ENCODE measurements at regions not wholly inside any gene's neighbourhood (a gene's known extent, or its start where the extent isn't known, plus 50 kb on each side); places are given as distances from the start of the nearest gene placed in this dataset.

DNA sequence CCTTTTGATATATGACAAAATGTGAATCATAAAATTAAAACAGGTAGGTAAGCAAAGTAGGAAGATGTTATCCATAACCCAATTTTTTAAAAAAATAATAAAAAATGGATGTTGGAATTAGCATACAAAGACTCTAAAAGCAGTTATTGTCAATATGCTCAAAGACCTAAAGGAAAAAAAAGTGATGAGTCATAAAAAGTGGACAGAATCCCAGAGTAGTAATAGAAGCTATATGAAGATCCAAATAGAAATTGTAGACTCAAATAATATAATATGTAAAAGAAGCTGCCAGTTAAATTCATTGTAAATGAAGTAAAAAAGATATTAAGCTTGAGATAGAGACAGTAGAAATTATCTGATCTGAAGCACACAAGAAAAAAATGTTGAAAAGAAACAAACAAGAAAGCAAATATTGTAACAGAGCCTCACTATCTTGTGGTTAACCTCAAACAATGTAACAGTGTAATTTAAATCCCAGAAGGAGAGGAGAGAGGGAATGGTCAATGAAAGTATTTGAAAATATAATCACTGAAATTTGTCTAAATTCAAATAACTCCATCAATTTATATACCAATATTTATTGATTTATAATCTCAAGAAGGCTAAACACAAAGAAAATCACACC lies 773.4 kb upstream of the RAG2 start:
- Mint-ChIP-seq H3K4me3 (no peak overlapping the region), H3K36me3 (no peaks in the 10 kb centered on the region), H3K27ac (no peak overlapping the region), H3K4me1 (no peaks in the 10 kb centered on the region), H3K27me3 (no peaks in the 10 kb centered on the region), H3K9me3 (peaks cover 7% of the 10 kb centered on the region)
- no peak for ATAC-seq (ENCODE audit: low read depth)
- DNase-seq (ENCODE audit: low spot score in 2 of 2): no peak

DNA sequence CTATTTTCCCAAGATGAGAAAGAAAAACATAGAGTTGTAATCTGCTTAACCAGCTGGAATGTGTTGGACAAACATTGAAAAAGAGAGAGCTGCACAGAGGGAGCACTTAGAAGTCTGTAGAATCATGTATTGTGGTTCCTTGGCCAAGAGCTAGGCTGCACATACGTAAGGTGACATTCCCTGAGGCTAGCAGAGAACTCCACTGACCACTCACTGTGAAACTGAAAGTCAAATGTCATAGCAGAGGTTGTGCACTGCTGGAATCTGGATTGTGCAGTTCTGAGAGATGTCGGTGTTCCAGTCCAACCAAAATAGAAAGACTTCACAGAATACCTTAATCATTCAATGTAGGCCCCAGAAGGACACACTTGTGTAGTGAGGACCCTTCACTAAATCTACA lies 772.8 kb upstream of the RAG2 start:
- H3K27me3 Mint-ChIP-seq: no peaks in the 10 kb centered on the region
- H3K9me3 Mint-ChIP-seq: peaks cover 3% of the 10 kb centered on the region
- H3K27ac Mint-ChIP-seq: no peak overlapping the region
- ATAC-seq (ENCODE audit: low read depth): no peak
- no peaks in the 10 kb centered on the region for H3K4me1 Mint-ChIP-seq
- no peak for DNase-seq (ENCODE audit: low spot score in 2 of 2)
- H3K4me3 Mint-ChIP-seq: no peak overlapping the region
- H3K36me3 Mint-ChIP-seq: no peaks in the 10 kb centered on the region

DNA sequence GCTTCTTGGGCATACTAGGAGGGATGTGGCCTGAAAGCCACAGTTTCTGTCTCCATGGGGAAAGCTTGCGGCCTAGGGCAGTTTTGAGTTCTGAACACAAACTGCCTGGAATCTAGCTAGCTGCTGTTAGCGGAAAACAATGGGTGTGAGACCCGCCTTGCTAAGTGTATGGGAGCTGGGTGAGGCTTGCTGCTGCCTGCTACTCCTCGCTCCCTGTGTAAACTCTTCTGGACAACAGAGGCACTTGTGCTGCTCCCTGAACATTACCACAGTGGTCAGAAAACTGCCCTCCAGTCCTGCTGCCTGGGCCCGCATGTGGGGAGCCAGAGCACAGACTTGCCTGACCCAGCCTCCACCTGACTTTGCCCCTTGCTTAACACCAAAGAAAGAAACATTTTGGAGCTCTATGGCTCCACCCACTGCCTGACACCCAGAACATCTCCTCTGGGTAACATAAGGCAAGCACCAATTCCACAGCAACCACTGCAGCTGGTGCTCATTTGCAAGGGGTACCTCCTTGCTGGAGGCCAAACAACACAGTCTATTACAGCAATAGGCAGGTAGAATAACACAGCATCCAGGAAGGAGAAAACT lies 766.3 kb upstream of the RAG2 start:
- no peak overlapping the region for H3K4me3 Mint-ChIP-seq
- DNase-seq (ENCODE audit: low spot score in 2 of 2): no peak
- H3K27me3 Mint-ChIP-seq: no peaks in the 10 kb centered on the region
- H3K27ac Mint-ChIP-seq: no peak overlapping the region
- no peak for ATAC-seq (ENCODE audit: low read depth)
- H3K36me3 Mint-ChIP-seq: no peaks in the 10 kb centered on the region
- no peaks in the 10 kb centered on the region for H3K4me1 Mint-ChIP-seq
- peaks cover 2% of the 10 kb centered on the region for H3K9me3 Mint-ChIP-seq

GRCh38 chr11:37353192-37353591 lies 755.2 kb upstream of the RAG2 start:
- H3K9me3 Mint-ChIP-seq: no peaks in the 10 kb centered on the region
- DNase-seq (ENCODE audit: low spot score in 2 of 2) (no peak), ATAC-seq (ENCODE audit: low read depth) (no peak)
- H3K27ac Mint-ChIP-seq: no peak overlapping the region
- H3K4me3 Mint-ChIP-seq: no peak overlapping the region
- H3K4me1 Mint-ChIP-seq: no peaks in the 10 kb centered on the region
- no peaks in the 10 kb centered on the region for H3K27me3 Mint-ChIP-seq
- no peaks in the 10 kb centered on the region for H3K36me3 Mint-ChIP-seq

DNA sequence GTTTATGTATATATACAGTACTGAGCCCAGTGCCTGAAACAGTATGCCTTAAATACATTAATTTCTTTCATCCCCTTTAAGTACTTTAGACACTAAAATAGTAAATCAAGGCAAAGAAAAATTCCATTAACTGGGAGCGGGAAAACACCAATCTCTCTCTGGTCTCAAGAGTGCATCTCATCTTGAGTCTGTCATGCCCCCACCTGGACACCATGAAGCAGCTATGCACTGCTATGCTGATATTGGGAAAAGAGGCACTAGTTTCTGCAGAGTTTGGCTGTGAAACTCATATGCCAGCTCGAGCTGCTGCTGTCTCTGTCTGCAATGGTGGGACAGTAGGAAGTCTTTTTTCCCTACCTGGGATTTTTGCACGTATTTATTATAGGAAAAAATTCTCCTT lies 754.4 kb upstream of the RAG2 start:
- Mint-ChIP-seq H3K4me1 (no peaks in the 10 kb centered on the region), H3K27ac (no peak overlapping the region), H3K27me3 (no peaks in the 10 kb centered on the region), H3K9me3 (no peaks in the 10 kb centered on the region), H3K36me3 (no peaks in the 10 kb centered on the region), H3K4me3 (no peak overlapping the region)
- no peak for ATAC-seq (ENCODE audit: low read depth)
- DNase-seq (ENCODE audit: low spot score in 2 of 2): no peak

GRCh38 chr11:37343290-37343689 lies 745.3 kb upstream of the RAG2 start:
- Mint-ChIP-seq H3K4me1 (no peaks in the 10 kb centered on the region), H3K27ac (no peak overlapping the region), H3K9me3 (peaks cover 2% of the 10 kb centered on the region), H3K27me3 (no peaks in the 10 kb centered on the region), H3K4me3 (no peak overlapping the region), H3K36me3 (no peaks in the 10 kb centered on the region)
- ATAC-seq (ENCODE audit: low read depth) (no peak), DNase-seq (ENCODE audit: low spot score in 2 of 2) (no peak)

DNA sequence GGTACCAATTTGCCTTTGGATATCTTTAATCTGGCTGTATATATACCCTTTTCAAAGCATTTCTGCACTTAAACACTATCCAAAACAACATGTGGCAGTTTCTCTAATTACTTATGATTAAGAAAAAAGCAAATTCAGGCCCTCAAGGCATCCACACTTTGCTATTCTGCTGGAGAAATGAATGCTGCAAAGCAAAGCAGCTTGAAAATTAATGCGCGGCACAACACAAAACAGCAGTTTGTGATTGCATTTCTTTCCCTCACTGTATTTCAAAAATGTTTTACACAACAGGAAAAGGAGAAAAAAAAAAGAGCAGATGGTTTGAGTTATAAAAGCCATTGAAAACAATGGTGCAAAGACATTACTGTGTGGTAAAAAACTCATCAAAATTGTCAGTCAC lies 738.4 kb upstream of the RAG2 start:
- H3K36me3 Mint-ChIP-seq: no peaks in the 10 kb centered on the region
- peaks cover 3% of the 10 kb centered on the region for H3K9me3 Mint-ChIP-seq
- no peaks in the 10 kb centered on the region for H3K4me1 Mint-ChIP-seq
- no peak overlapping the region for H3K27ac Mint-ChIP-seq
- H3K4me3 Mint-ChIP-seq: no peak overlapping the region
- no peaks in the 10 kb centered on the region for H3K27me3 Mint-ChIP-seq
- DNase-seq (ENCODE audit: low spot score in 2 of 2) (no peak), ATAC-seq (ENCODE audit: low read depth) (no peak)

- DNase-seq (ENCODE audit: low spot score in 2 of 2) (no peak), ATAC-seq (ENCODE audit: low read depth) (no peak)
- Mint-ChIP-seq H3K27ac (no peak overlapping the region), H3K4me3 (no peak overlapping the region), H3K27me3 (no peaks in the 10 kb centered on the region), H3K9me3 (peaks cover 8% of the 10 kb centered on the region), H3K36me3 (no peaks in the 10 kb centered on the region), H3K4me1 (no peaks in the 10 kb centered on the region)
These were observed 735.3 kb upstream of the RAG2 start for GRCh38 chr11:37333345-37333744.

- H3K27ac Mint-ChIP-seq: no peak overlapping the region
- ATAC-seq (ENCODE audit: low read depth) (no peak), DNase-seq (ENCODE audit: low spot score in 2 of 2) (no peak)
- no peaks in the 10 kb centered on the region for H3K27me3 Mint-ChIP-seq
- peaks cover 14% of the 10 kb centered on the region for H3K9me3 Mint-ChIP-seq
- H3K36me3 Mint-ChIP-seq: no peaks in the 10 kb centered on the region
- no peaks in the 10 kb centered on the region for H3K4me1 Mint-ChIP-seq
- no peak overlapping the region for H3K4me3 Mint-ChIP-seq
These were observed 725.8 kb upstream of the RAG2 start for GRCh38 chr11:37323843-37324242.

- H3K27me3 Mint-ChIP-seq: no peaks in the 10 kb centered on the region
- no peak overlapping the region for H3K27ac Mint-ChIP-seq
- DNase-seq (ENCODE audit: low spot score in 2 of 2) (no peak), ATAC-seq (ENCODE audit: low read depth) (no peak)
- H3K36me3 Mint-ChIP-seq: no peaks in the 10 kb centered on the region
- peaks cover 11% of the 10 kb centered on the region for H3K9me3 Mint-ChIP-seq
- H3K4me1 Mint-ChIP-seq: no peaks in the 10 kb centered on the region
- no peak overlapping the region for H3K4me3 Mint-ChIP-seq
These were observed 724.5 kb upstream of the RAG2 start for GRCh38 chr11:37322333-37323194.

DNA sequence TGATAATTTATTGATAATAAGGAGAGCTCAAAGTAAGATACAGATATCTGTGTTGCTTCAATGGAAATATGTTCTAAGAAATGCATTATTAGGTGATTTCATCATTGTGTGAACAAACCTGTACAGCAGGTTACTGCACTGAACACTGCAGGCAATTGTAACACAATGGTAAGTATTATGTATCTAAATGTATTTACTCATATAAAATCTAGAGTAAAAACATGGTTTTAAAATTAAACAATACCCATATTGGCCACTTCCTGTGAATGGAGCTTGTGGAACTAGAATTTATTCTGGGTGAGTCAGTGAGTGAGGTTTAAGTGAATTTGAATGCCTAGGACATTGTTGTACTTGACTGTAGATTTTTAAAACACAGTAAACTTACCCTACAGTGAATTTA lies 722.9 kb upstream of the RAG2 start:
- Mint-ChIP-seq H3K4me1 (no peaks in the 10 kb centered on the region), H3K27me3 (no peaks in the 10 kb centered on the region), H3K27ac (no peak overlapping the region)

DNA sequence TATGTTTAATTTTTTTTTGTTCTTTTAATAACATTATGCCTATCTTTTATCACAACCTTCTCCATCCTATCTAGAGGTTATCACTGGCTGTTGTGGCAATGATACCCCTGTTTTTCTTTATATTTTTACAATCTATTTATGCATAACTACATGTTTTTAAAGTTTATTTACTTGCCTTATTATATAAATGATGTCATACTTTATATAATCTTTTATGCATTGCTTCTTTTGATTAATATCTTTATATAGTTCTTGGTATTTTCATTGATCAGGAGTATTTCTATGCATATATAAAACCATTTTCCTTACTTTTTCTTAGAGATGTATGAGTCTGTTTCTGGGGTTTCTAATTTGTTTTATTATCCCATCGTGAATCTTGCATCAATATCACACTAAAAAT lies 719.8 kb upstream of the RAG2 start:
- ATAC-seq (ENCODE audit: low read depth): no peak
- no peaks in the 10 kb centered on the region for H3K9me3 Mint-ChIP-seq
- no peaks in the 10 kb centered on the region for H3K36me3 Mint-ChIP-seq
- no peaks in the 10 kb centered on the region for H3K4me1 Mint-ChIP-seq
- no peak for DNase-seq (ENCODE audit: low spot score in 2 of 2)
- H3K4me3 Mint-ChIP-seq: no peak overlapping the region
- H3K27ac Mint-ChIP-seq: no peak overlapping the region
- no peaks in the 10 kb centered on the region for H3K27me3 Mint-ChIP-seq

More for the DNA sequence above, 722.9 kb upstream of the RAG2 start:
- ATAC-seq (ENCODE audit: low read depth): no peak
- Mint-ChIP-seq H3K36me3 (no peaks in the 10 kb centered on the region), H3K9me3 (peaks cover 11% of the 10 kb centered on the region), H3K4me3 (no peak overlapping the region)
- DNase-seq (ENCODE audit: low spot score in 2 of 2): no peak

DNA sequence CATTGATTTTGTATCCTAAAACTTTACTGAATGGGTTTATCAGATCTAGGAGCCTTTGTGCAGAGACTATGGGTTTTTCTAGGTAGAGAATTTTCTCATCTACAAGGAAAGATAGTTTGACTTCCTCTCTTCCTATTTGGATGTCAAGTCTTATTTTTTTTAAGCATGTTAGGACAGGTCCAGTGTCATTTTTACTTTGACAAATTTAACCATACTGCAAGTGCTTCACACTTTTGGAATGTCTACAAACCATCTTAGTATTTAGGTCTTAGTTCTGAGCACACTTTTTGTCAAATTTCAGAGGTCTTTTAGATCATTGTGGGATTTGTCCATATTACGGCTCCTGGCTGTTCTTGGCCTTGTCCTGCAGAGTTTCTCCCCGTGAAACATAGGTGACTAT lies 715.2 kb upstream of the RAG2 start:
- H3K4me1 Mint-ChIP-seq: no peaks in the 10 kb centered on the region
- H3K27ac Mint-ChIP-seq: no peak overlapping the region
- peaks cover 8% of the 10 kb centered on the region for H3K9me3 Mint-ChIP-seq
- H3K36me3 Mint-ChIP-seq: no peaks in the 10 kb centered on the region
- DNase-seq (ENCODE audit: low spot score in 2 of 2) (no peak), ATAC-seq (ENCODE audit: low read depth) (no peak)
- H3K4me3 Mint-ChIP-seq: no peak overlapping the region
- no peaks in the 10 kb centered on the region for H3K27me3 Mint-ChIP-seq

GRCh38 chr11:37306563-37306962 lies 708.5 kb upstream of the RAG2 start:
- H3K27me3 Mint-ChIP-seq: no peaks in the 10 kb centered on the region
- H3K9me3 Mint-ChIP-seq: peaks cover 11% of the 10 kb centered on the region
- ATAC-seq (ENCODE audit: low read depth) (no peak), DNase-seq (ENCODE audit: low spot score in 2 of 2) (no peak)
- no peak overlapping the region for H3K4me3 Mint-ChIP-seq
- no peak overlapping the region for H3K27ac Mint-ChIP-seq
- H3K36me3 Mint-ChIP-seq: no peaks in the 10 kb centered on the region
- H3K4me1 Mint-ChIP-seq: no peaks in the 10 kb centered on the region

All from memory B cell (primary cell).